Loucy (cell line): ENCODE measurements at regions not wholly inside any gene's neighbourhood (a gene's known extent, or its start where the extent isn't known, plus 50 kb on each side); places are given as distances from the start of the nearest gene placed in this dataset.

Experiments
- H2AFZ ChIP-seq: fragments of 200-600 bp; sonication (generic); 2 replicates; pipeline ENCODE4 v1.6.0; 2016; ENCODE audit warnings: antibody characterized with exemption, mild to moderate bottlenecking, low read length, moderate library complexity
- H3F3A ChIP-seq: fragments of 200-600 bp; 2 replicates; pipeline ENCODE4 v1.6.0; 2016; ENCODE audit warnings: antibody characterized with exemption, low read depth, mild to moderate bottlenecking
- H3K27me3 ChIP-seq: fragments of 200-600 bp; sonication (generic); 2 replicates; pipeline ENCODE4 v1.6.1; 2014; ENCODE audit warnings: low read length, mild to moderate bottlenecking; ENCODE audit not compliant: insufficient read depth, poor library complexity, severe bottlenecking
- H3K36me3 ChIP-seq: fragments of 200-600 bp; sonication (generic); 2 replicates; pipeline ENCODE4 v1.6.1; 2016; ENCODE audit warnings: low read length; ENCODE audit not compliant: insufficient read depth
- H3K4me1 ChIP-seq: fragments of 200-600 bp; sonication (generic); 2 replicates; pipeline ENCODE4 v1.5.1; 2014; ENCODE audit warnings: low read length, mild to moderate bottlenecking; ENCODE audit not compliant: insufficient read depth, poor library complexity, severe bottlenecking
- H3K4me2 ChIP-seq: fragments of 200-600 bp; sonication (generic); 2 replicates; pipeline ENCODE4 v1.6.0; 2014; ENCODE audit warnings: antibody characterized with exemption, low read length, low read depth, mild to moderate bottlenecking; ENCODE audit not compliant: poor library complexity, severe bottlenecking
- H3K4me3 ChIP-seq: fragments of 200-600 bp; sonication (generic); 2 replicates; pipeline ENCODE4 v1.5.1; 2014; ENCODE audit warnings: low read length, mild to moderate bottlenecking, mixed read lengths; ENCODE audit not compliant: poor library complexity, severe bottlenecking
- H3K79me2 ChIP-seq: fragments of 200-600 bp; sonication (generic); 2 replicates; pipeline ENCODE4 v1.6.1; 2014; ENCODE audit warnings: low read length; ENCODE audit not compliant: insufficient read depth
- H3K9ac ChIP-seq: fragments of 200-600 bp; sonication (generic); 2 replicates; pipeline ENCODE4 v1.6.0; 2014; ENCODE audit warnings: mild to moderate bottlenecking, low read depth, low read length, moderate library complexity; ENCODE audit not compliant: poor library complexity, severe bottlenecking
- H3K9me2 ChIP-seq: fragments of 200-600 bp; sonication (generic); replicated peaks from 2 replicates; pipeline ENCODE4 v1.6.1; 2016; ENCODE audit warnings: low read depth, low read length, mixed read lengths
- H3K9me3 ChIP-seq: fragments of 200-600 bp; sonication (generic); 2 replicates; pipeline ENCODE4 v1.6.1; 2014; ENCODE audit warnings: mild to moderate bottlenecking, antibody characterized with exemption, low read length, low read depth; ENCODE audit not compliant: insufficient read depth
- H4K20me1 ChIP-seq: fragments of 200-600 bp; sonication (generic); 2 replicates; pipeline ENCODE4 v1.6.0; 2014; ENCODE audit warnings: antibody characterized with exemption, low read length, mild to moderate bottlenecking; ENCODE audit not compliant: insufficient read depth, poor library complexity, severe bottlenecking
- CTCF ChIP-seq: fragments of 200-600 bp; sonication (generic); conservative IDR thresholded peaks from 2 replicates; pipeline ENCODE4 v1.5.1; 2014; ENCODE audit warnings: mild to moderate bottlenecking, antibody characterized with exemption, low read length
- EZH2phosphoT487 ChIP-seq: fragments of 200-600 bp; IDR thresholded peaks from 2 replicates; pipeline ENCODE4 v1.6.1; 2018; ENCODE audit warnings: antibody characterized with exemption, mild to moderate bottlenecking, moderate library complexity, borderline replicate concordance

GRCh38 chr5:10021248-10021647, 228.4 kb downstream of the ATPSCKMT start:
- Histone ChIP-seq H3F3A (no peaks in the 10 kb centered on the region), H3K9me2 (no peaks in the 10 kb centered on the region), H3K9ac (no peak overlapping the region), H4K20me1 (no peaks in the 10 kb centered on the region), H3K9me3 (no peaks in the 10 kb centered on the region), H3K4me2 (no peak overlapping the region), H2AFZ (no peak overlapping the region), H3K36me3 (no peaks in the 10 kb centered on the region), H3K4me3 (no peak overlapping the region), H3K27me3 (no peaks in the 10 kb centered on the region), H3K4me1 (no peaks in the 10 kb centered on the region), H3K79me2 (no peaks in the 10 kb centered on the region)
- TF ChIP-seq CTCF, result no peak
- no peak for TF ChIP-seq EZH2phosphoT487

GRCh38 chr5:10019236-10019635, 230.5 kb downstream of the ATPSCKMT start:
- Histone ChIP-seq H3K36me3 (no peaks in the 10 kb centered on the region), H3K27me3 (no peaks in the 10 kb centered on the region), H2AFZ (no peak overlapping the region), H3K9ac (no peak overlapping the region), H3K4me1 (no peaks in the 10 kb centered on the region), H3K4me3 (no peak overlapping the region), H4K20me1 (no peaks in the 10 kb centered on the region), H3K9me3 (no peaks in the 10 kb centered on the region), H3K4me2 (no peak overlapping the region), H3F3A (no peaks in the 10 kb centered on the region), H3K9me2 (no peaks in the 10 kb centered on the region), H3K79me2 (no peaks in the 10 kb centered on the region)
- no peak for TF ChIP-seq EZH2phosphoT487
- TF ChIP-seq CTCF, result no peak

- TF ChIP-seq EZH2phosphoT487 (no peak), CTCF (no peak)
- Histone ChIP-seq H3K4me3 (no peak overlapping the region), H2AFZ (no peak overlapping the region), H3K27me3 (no peaks in the 10 kb centered on the region), H3K4me1 (no peaks in the 10 kb centered on the region), H3F3A (no peaks in the 10 kb centered on the region), H3K9me3 (no peaks in the 10 kb centered on the region), H3K36me3 (no peaks in the 10 kb centered on the region), H3K79me2 (no peaks in the 10 kb centered on the region), H3K4me2 (no peak overlapping the region), H4K20me1 (no peaks in the 10 kb centered on the region), H3K9ac (no peak overlapping the region), H3K9me2 (no peaks in the 10 kb centered on the region)
Observed at GRCh38 chr5:10018201-10019069, 231.3 kb downstream of the ATPSCKMT start.
